HG02642 (cell line): ENCODE measurements at regions not wholly inside any gene's neighbourhood (a gene's known extent, or its start where the extent isn't known, plus 50 kb on each side); places are given as distances from the start of the nearest gene placed in this dataset.
"Not testable (repeated sequence)": the region's sequence is repeated elsewhere in the genome, so short reads cannot be mapped to it uniquely, and the experiment has no call there.

Source experiments
- ATAC-seq: cut with Tn5 transposase; IDR thresholded peaks from one replicate; pipeline ENCODE4 v1.9.1; 2021; ENCODE audit warnings: mild to moderate bottlenecking; ENCODE audit not compliant: unreplicated experiment, poor library complexity

DNA sequence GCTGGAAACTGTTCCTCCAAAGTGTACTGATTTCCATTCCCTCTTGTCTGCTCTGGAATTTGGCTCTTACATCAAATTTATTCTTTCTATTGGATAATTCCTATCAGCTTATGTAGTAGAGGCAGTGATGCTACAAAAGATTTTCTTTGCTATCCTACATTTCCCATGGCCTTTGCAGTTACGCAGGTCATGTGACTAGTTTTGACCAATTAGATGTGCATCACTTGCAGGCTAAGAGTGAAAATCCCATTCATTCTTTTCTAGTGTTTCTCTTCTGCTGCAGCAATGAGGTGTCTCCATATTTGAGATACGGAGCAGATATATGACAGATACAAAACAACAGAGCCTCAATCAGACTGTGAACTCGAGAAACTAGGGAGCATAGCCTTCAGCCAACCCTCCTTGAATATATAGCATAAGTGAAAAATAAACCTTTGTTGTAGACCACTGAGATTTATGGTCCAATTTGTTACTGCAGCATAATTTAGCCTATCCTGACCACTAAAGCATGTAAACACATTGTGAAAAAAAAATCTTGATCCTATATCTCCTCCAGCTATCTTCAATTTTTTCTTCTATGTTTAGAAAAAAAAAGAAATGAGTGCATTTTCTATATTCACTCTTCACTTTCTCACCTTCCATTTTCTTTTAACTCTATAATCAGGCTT is 102.0 kb downstream of the HNMT start:
- ATAC-seq, result no peak

DNA sequence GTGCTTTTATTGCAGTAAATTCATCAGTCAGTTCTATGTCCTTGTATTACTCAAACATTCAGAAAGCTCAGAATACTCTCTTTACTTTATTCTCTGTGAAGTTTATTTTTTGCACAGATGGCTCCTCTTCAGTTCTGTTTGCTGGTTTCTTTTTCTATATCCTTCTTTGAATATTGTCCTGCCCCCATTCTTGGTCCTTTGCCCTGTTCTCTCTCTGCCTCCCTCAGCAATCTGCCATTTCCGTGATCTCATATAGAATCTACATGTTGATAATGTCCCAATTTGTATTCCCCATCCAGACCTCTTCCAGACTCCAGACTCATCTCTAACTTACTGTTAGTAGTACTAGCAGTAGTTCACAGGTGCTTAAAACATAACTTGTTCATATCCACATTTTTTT is 102.6 kb downstream of the HNMT start:
- no peak for ATAC-seq

DNA sequence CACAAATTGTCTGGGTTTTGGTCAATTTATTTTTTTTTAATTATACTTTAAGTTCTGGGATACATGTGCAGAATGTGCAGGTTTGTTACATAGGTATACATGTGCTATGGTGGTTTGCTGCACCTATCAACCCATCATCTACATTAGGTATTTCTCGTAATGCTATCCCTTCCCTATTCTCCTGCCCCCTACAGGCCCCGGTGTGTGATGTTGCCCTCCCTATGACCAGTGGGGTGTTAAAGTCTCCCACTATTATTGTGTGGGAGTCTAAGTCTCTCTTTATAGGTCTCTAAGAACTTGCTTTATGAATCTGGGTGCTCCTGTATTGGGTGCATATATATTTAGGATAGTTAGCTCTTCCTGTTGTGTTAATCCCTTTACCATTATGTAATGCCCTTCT is 104.4 kb downstream of the HNMT start:
- ATAC-seq, result not testable (repeated sequence)

DNA sequence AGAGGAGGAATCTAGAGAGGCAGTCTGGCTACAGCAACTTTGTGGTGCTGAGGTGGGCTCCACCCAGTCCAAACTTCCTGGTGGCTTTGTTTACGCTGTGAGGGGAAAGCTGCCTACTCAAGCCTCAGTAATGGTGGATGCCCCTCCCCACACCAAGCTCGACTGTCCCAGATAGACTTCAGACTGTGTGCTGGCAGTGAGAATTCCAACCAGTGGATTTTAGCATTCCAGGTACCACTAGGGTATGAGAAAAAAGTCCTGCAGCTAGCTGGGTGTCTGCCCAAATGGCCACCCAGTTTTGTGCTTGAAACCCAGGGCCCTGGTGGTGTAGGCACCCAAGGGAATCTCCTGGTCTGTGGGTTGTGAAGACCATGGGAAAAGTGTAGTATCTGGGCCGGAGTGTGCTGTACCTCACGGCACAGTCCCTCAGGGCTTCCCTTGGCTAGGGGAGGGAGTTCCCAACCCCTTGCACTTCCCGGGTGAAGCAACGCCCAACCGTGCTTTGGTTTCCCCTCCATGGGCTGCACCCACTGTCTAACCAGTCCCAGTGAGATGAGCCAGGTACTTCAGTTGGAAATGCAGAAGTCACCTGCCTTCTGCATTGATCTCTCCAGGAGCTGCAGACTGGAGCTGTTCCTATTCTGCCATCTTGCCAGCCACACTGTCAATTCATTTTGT is 106.9 kb downstream of the HNMT start:
- ATAC-seq, result not testable (repeated sequence)

DNA sequence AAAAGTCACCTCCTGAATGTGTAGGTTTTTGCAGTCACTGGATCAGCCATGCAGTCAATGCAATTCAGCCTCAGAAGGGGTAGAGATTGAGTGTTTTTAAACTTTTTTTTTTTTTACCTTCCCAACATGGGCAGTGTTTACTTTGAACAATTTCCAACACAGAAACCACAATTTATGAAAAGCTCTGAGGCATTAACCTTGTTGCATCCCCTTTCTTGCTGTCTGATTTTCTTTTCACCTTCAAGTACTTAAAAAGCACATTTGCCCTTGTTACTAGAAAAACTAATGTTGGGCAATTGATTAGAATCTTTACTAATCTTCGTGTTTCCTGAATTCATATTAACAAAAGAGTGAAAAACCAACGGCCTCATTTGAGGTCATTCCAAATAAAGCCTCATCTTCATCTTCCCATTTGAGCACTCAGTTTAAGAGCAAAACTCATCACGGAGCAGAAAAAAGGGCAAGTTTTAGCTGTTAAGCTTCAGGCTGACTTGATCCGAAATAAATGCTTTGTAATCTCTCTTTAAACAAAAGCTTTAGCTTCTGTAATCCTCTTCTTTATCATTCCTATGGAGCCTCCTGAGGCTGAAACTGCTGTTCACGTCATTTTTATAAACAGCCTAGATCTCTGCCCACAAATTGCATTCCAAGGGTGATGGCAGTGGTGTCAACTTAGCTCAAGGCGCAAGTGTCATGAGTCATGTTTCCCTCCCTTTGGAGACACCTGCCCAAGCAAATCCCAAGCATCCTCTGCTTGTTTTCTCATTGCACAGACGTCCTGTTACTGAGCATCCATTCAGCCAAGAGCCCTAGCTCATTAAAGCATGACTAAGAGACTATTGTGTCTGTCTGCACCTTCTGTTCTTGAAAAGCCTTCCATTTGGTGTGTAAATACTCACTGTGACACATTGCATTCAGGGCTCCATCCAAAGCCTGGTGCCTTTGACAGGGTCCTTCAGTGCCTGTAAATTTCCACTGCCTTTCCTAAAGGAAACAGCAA is 107.7 kb downstream of the HNMT start:
- ATAC-seq, result no peak

DNA sequence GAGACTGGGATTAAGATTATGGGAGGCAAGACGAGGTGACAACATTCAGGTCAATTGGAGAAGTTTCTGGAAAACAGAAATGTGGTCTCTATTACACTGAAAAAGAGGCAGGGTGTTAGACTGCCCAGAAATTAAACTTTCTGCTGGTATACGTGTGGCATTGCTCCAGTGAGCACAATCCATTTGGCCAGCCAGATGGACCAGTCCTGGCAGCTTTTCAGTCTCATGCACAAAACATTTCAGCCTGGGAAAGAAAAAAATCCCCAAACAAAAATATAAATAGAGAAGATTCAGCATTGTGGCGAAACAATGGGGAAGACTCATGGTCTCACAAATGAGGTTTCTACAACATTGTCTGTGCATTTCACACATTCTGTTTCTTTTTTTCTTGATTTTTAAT is 113.9 kb downstream of the HNMT start:
- no peak for ATAC-seq

DNA sequence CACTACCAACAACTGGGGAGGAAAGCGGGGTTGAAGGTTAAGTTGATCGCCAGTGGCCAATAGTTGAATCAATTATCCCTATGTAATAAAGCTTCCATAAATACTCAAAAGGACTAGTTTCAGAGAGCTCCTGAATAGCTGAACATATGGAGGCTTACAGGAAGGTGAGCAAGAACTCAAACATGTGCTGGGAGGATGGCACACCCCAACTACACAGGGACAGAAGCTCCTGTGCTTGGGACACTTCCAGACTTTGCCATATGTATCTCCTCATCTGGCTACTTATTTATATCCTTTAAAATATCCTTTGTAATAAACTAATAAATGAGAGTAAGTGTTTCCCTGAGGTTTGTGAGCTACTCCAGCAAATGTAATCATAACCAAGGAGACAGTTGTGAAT is 115.7 kb downstream of the HNMT start:
- no peak for ATAC-seq

DNA sequence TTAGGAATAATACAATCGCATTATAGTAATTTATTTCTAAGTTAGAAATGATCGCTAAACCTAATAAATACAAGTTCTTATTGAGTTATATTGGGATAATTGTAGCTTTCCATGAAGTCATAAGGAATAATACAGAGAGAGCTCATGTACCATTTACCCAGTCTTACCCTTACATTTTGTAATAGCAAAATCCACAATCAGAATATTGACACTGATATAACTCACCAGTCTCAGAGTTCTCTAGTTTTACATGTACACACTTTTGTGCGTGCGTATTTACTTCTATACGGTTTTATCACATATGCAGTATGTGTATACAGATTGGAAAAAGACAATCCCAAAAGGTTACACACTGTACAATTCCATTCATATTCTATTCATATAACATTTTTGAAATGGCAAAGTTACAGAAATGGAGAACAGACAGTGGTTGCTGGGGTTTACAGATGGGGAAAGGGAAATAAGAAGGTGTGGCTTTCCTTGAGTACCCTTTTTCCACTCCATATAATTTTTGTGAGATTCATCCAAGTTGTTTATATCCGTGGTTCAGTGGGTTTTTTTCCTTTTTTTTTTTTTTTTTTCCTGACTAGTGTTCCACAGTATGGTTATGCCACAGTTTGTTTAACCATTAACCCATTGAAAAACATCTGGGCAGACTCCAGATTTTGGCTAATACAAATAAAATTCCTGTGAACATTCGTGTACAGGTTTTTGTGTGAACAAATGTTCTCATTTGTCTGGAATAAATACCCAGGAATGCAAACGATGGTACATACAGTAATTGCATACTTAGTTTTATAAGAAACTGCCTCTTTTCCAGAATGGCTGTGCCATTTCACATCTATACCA is 117.2 kb downstream of the HNMT start:
- no peak for ATAC-seq

DNA sequence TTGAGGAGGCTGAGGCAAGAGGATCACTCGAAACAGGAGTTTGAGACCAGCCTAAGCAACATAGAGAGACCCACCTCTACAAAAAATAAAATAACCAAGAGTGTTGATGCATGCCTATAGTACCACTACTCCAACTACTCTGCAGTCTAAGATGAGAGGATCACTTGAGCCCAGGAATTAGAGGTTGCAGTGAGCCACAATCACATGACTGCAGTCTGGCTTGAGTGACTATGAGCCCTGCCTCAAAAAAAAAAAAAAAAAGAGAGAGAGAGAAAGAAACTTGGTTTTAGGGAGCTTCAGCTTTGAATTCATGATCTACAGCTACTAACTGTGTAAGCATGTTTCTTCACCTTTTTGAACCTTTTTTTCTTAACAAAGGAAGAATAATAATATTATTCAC is 119.9 kb downstream of the HNMT start:
- ATAC-seq, result no peak

DNA sequence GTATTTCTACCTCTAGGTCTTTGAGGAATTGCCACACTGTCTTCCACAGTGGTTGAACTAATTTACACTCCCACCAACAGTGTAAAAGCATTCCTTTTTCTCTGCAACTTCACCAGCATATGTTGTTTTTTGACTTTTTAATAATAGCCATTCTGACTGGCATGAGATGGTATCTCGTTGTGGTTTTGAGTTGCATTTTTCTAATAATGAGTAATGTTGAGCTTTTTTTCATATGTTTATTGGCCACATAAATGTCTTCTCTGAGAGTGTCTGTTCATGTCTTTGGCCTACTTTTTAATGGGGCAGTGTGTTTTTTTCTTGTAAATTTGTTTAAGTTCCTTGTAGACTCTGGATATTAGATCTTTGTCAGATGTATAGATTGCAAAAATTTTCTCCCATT is 121.2 kb downstream of the HNMT start:
- ATAC-seq, result not testable (repeated sequence)

DNA sequence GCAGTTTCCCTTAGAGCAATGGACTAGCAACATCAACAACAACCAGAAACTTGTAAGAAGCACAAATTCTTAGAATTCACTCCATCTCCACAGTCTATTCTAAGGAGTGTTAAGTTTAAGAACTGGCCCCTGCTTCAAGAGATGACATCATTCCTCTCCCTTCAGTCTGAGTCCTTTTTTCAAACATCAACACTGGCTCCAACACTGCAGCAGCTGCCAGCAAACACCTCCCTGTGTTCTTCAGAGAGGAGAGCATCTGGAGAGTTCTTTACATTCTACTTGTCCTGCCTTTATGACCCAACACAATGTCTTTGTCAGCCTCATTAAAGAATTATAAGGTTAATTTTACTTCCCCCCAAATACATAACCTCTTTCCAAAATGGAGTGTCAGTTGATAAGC is 122.3 kb downstream of the HNMT start:
- no peak for ATAC-seq

DNA sequence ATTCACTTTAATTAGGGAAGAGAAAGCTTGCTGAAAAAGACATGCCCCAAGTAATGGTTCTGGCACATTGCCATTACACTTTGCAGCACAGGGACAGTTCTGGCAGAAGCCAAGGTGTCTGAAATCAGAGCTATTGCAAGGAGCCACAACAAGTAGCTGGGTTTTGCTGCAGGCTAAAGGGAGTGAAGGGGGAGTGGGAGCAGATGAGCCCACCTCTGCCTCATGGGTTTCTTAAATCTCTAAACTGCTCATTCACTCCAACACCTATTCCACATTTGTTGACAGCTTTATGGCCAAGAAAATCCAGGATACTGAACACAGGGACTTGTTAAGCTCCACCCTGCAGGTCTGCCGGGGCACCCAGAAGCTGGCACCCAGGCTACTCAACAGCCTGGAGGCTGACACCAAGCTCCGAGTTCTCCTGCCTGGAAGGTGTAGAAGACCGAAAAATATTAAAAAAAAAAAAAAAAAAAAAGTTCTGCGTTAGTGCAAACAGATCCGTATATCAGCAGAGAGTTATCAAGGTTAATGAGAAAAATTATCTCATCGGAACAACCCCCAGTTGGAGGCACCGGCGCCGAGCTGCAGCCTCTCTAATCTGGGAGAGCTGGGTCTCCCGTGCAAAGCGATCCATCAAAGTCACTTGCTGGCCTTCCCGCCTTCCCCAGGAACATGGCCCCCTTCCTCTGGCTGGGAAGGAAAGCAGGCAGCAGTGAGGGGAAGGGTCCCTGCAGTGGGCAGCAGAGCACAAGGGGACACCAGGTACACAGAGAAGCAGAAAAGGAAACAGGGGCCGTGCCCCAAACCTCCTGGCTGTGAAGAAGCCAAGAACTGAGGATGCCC is 123.7 kb downstream of the HNMT start:
- ATAC-seq, result no peak

DNA sequence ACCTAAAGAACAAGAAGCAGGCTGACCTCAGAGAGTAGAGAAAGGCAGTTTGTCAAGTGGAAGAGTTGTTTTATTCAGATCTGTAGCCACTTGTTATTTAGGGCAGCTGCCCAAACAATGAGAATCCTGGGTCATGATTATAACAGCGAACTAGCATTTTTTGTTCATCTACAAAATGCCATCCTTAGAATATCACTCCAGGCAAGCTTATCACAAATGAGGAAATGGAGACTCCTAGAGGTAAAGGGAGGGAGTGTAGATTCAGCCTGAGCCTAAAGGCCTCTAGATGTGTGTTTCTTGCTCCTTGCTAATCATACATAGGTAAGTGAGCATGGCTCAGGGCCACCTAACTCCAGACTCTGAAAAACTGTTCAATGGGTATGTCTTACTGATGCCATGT is 126.1 kb downstream of the HNMT start:
- ATAC-seq, result peak; percentile 85

DNA sequence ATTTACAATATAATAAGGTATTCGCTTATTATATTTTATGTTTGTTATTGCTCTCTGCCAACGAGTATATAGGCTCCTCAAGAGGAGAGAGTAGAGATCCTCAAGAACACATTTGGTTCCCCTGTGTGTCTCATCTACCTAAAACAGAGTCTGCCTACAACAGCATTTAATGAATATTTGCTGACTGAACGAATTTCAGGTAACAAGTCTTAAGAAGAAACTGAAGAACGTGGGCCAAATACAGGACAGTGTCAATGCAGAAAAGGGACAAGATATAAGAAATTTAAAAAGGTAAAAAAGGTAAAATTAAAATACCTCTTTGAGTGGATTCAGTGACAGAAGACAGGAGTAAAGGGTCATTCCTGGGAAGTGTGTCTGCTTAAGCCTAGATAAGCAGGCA is 129.2 kb downstream of the HNMT start:
- no peak for ATAC-seq

DNA sequence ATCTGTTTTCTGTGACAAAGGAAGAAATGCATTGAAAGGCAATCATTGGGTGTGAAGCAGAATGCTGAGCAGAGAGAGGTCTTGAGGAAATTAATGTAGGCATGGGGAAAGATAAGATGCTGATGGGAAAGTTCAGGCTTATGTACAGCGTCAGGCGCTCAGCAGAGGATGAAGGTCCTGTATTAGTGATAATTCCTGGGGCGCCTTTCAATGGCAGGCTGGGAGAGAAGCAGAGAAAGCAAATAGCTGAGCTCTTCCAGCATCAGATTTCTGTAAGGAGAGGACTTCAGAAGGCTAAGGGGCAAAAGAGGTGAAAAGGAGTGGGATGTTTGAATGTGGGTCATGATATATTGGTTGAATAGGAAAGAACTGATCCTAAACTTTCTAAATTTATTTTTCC is 129.8 kb downstream of the HNMT start:
- ATAC-seq, result no peak

DNA sequence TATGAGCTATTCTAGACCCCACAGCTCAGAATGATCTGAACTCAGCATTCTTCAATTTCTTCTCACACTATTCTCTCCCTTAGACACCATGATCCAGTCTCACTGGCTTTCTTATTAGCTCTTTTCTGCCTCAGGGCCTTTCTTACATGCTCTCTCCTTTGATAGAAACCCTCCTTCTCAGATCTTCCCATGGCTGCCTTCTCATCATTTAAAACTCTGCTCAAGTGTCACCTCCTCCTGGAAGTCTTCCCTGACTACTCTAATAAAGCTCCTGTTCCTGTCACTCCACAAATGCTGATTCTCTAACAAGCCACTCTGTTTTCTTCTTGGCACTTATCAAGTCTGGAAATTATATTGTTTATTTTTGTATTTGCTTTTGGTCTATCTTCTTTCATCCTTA is 131.1 kb downstream of the HNMT start:
- ATAC-seq, result no peak

DNA sequence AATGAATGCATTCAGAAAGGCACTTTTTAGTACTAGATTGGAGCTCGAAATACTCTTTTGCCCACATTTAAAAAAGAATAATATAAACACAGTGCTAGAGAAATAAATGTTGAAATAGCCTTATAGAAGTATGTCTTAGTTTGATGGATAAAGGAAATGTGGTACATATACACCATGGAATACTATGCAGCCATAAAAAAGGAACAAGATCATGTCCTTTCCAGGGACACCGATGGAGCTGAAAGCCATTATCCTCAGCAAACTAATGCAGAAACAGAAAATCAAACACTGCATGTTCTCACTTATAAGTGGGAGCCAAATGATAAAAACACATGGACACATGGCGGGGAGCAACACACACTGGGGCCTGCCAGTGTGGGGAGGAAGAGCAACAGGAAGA is 135.0 kb downstream of the HNMT start:
- ATAC-seq, result not testable (repeated sequence)

DNA sequence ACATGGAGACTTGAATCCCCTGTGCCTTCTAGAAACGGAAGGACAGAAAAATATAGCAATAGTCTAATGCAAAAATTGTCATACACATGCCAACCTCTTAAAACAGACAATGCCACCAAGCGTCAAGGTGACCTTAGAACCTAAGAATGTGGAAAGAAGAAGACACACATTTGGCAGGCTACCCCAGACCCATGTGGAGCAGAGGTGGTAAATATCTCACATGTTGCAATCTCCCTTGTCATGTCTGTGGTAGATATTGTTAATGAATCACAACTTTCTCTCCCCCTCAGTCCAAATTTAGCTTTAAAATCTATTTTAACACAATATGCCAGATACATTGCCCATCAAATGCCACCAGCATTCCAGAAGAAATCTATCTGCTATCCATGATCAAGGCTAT is 137.4 kb downstream of the HNMT start:
- no peak for ATAC-seq

DNA sequence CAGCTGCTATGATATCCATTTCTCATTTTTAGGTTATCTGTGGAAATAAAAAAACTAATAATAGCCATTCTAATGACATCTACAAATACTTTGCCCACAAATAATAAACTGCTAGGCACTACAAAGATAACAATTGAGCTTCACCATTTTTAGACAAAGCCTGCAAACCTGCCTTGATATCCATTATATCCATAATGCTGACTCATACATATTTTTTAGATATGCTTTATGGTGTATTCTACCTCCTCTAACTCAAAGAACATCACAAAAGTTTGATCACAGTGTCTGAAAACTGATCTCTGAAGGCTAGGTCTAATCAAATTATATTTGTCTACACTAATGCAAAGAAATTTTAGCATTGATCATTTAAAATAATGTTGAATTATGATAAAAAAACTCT is 138.4 kb downstream of the HNMT start:
- no peak for ATAC-seq
